ENCODE measurements at regions not wholly inside any gene's neighbourhood (a gene's known extent, or its start where the extent isn't known, plus 50 kb on each side); places are given as distances from the start of the nearest gene placed in this dataset.

- in situ Hi-C loops (cut with MboI; ENCODE audit: low pct_unique_long_range_greater_than_20kb, low sequenced_read_pairs, unreplicated experiment) = no loop called here
- DNase-seq (ENCODE audit: low spot score) = no peak
- TF ChIP-seq, protein P1, sequence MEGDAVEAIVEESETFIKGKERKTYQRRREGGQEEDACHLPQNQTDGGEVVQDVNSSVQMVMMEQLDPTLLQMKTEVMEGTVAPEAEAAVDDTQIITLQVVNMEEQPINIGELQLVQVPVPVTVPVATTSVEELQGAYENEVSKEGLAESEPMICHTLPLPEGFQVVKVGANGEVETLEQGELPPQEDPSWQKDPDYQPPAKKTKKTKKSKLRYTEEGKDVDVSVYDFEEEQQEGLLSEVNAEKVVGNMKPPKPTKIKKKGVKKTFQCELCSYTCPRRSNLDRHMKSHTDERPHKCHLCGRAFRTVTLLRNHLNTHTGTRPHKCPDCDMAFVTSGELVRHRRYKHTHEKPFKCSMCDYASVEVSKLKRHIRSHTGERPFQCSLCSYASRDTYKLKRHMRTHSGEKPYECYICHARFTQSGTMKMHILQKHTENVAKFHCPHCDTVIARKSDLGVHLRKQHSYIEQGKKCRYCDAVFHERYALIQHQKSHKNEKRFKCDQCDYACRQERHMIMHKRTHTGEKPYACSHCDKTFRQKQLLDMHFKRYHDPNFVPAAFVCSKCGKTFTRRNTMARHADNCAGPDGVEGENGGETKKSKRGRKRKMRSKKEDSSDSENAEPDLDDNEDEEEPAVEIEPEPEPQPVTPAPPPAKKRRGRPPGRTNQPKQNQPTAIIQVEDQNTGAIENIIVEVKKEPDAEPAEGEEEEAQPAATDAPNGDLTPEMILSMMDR (IDR thresholded peaks at IDR 0.05; ENCODE audit: extremely low read depth, insufficient read depth, missing control alignments) = no peak
Observed at GRCh38 chr6:166862978-166863530, 93.3 kb downstream of the RNASET2 start.

DNA sequence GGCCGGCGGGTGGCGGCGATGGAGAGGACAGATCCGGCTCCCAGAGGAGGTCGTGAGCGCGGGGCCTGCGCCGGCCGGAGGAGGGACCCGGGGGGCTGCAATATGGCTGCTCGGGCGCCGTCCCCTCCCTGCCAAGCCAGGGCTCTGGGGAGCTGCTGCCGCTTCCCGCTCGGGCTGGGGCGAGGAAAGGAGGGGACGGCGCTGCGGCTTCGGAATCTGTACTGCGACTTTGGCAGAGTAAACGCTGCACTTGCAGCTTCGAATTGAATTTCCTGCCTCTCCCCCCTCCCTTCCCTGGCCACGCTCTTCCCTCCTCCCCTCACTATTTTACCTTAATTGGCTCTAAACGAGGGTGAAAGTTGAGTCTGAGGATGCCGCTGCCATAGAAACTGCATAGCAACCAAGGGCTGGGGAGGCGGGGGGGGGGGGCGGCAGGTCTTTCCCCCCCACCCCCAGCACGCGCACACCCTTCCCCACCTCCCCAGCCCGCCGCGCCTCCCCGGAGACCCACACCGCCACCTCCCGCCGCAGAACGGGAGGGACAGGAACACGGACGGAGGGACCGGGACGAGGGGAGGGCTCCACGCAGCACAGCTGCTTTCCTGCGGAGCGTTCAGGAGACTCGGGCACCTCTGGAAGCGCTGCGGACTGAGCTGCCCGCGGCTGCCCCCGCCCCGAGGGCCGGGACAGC, 93.9 kb downstream of the RNASET2 start:
- DNase-seq (ENCODE audit: low spot score) = peak; percentile 71
- in situ Hi-C loops (cut with MboI; ENCODE audit: low pct_unique_long_range_greater_than_20kb, low sequenced_read_pairs, unreplicated experiment) = no loop called here
- TF ChIP-seq, protein P1 (IDR thresholded peaks at IDR 0.05; ENCODE audit: extremely low read depth, insufficient read depth, missing control alignments) = peak; percentile 55

DNA sequence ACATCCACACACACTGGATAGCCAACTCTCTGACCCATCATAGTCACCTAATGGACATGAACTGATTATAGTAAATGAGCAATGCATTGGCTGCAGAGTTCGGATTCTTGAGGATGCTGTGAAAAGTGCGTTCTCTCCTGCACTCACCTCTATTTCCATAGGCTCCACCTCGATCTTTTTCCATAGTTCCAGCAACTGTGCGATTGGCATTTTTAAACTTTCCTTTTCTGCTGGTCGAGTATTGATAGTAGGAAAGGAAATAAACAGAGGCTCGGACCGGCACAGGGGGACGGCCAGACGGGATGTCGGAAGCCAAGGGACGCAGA, 94.4 kb downstream of the RNASET2 start:
- TF ChIP-seq, protein P1 (IDR thresholded peaks at IDR 0.05; ENCODE audit: extremely low read depth, insufficient read depth, missing control alignments) = no peak

DNA sequence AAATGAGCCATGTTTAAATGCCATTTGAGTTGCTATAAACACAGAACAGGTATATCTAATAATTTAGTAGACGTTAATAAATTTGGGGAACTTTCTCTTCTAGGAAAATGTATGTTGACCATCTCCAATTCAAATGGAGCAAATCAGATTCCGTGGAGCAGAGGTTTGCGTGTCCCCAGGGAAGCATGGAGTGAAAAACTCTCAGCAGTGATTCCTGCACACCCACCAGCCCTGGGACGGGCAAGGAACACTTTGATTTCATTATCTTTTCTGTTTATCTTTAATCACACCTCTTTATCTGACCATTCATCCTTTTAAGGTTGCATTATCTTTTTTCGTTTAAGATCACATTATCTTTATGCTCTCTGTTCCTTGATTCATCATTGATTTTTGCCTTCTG, 95.0 kb downstream of the RNASET2 start:
- TF ChIP-seq, protein P1 (IDR thresholded peaks at IDR 0.05; ENCODE audit: extremely low read depth, insufficient read depth, missing control alignments) = no peak
- in situ Hi-C loops (cut with MboI; ENCODE audit: low pct_unique_long_range_greater_than_20kb, low sequenced_read_pairs, unreplicated experiment) = no loop called here
- DNase-seq (ENCODE audit: low spot score) = no peak

More for the DNA sequence above, 94.4 kb downstream of the RNASET2 start:
- in situ Hi-C loops (cut with MboI; ENCODE audit: low pct_unique_long_range_greater_than_20kb, low sequenced_read_pairs, unreplicated experiment) = no loop called here
- DNase-seq (ENCODE audit: low spot score) = no peak

- DNase-seq (ENCODE audit: low spot score) = no peak
- in situ Hi-C loops (cut with MboI; ENCODE audit: low pct_unique_long_range_greater_than_20kb, low sequenced_read_pairs, unreplicated experiment) = no loop called here
- TF ChIP-seq, protein P1 (IDR thresholded peaks at IDR 0.05; ENCODE audit: extremely low read depth, insufficient read depth, missing control alignments) = no peak
Observed at GRCh38 chr6:166860392-166860791, 96.0 kb downstream of the RNASET2 start.

- no peak for DNase-seq (ENCODE audit: low spot score)
- in situ Hi-C loops (cut with MboI; ENCODE audit: low pct_unique_long_range_greater_than_20kb, low sequenced_read_pairs, unreplicated experiment) = no loop called here
- TF ChIP-seq, protein P1 (IDR thresholded peaks at IDR 0.05; ENCODE audit: extremely low read depth, insufficient read depth, missing control alignments) = no peak
Observed at GRCh38 chr6:166855416-166855815, 100.9 kb downstream of the RNASET2 start.

Data from GM13977 (cell line).